GM20431 (cell line): ENCODE measurements at regions not wholly inside any gene's neighbourhood (a gene's known extent, or its start where the extent isn't known, plus 50 kb on each side); places are given as distances from the start of the nearest gene placed in this dataset.

ENCODE experiments used
- in situ Hi-C: fragments of 300-500 bp; cut with MseI, MboI; formaldehyde crosslinking; loops from one replicate; pipeline ENCODE4 v1.15.0; 2020; ENCODE audit warnings: low sequenced_read_pairs; ENCODE audit not compliant: unreplicated experiment

DNA sequence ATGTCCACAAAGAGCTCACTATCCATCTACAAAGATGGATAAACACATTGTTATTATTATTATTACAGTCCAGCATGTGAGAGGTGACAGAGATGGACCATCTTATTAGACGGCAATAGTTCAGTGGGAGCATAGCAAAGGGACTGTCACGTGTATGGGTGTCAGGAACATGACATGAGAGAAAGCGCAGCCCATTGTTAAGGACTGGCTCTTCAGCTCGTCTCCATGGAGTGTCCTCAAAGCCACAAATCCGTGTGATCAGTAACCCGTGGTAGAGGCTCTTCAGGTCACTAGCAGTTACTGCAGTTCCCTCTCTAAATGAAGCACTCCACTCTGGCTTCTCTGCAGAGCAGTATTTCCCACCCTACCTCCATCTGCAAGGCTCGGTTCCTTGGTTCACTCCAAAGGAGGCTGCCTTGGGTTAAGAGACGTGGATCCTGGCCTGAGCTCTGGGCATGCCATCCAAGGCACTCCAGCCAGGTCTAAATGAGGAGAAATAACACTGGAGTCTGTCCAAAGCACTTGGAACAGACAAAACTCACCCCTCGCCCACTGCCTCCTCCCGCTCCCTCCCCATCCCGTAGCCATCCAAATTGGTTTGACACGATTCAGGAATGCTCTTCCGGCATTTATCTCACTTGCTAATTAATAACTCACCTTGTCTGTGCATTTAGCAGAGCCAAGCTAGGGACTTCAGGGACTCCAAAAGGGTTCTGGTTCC lies 122.3 kb upstream of the WWC1 start:
- in situ Hi-C loops = no loop called here

GRCh38 chr5:168169791-168170190 lies 121.7 kb upstream of the WWC1 start:
- in situ Hi-C loops = no loop called here

DNA sequence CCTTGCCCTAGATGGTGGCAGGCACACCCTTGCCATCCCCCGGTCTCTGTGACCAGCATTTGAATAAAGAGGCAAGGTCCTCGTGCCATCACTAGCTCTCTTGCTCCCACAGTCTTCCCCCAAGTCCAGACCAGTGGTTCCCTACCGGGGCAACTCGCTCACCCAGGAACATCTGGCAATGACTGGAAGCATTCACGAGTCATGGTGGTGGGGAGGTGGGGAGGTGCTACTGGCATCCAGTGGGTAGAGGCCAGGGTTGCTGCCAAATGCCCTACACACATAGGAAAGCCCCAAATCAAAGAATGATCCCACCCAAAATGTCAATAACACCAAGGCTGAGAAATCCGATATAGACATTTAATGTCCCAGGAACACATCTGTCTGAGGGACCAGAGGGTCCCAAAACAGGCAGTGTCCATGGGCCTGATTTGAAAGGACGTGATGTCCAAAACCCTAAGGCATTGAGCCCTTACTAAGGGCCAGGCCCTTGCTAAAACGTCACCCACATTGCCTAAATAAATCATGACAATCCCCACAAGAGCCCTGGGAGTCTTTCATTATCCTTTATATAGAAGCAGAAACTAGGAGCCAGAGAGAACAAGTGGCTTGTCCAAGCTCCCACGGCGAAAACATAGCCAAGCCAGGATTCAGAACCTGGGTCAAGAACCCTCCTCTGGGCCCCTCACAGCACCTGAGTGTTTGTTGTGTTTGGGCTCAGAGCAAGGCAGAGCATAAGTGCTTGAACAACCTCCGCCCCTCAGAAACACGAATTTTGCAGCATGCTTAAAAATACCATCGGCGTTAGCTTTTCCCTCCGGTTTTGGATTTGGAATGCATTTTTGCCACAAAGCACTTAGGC lies 119.3 kb upstream of the WWC1 start:
- in situ Hi-C loops = no loop called here

- in situ Hi-C loops = no loop called here
Observed at GRCh38 chr5:168172760-168173223, 118.7 kb upstream of the WWC1 start.

- in situ Hi-C loops = no loop called here
Observed at GRCh38 chr5:168174376-168174775, 117.1 kb upstream of the WWC1 start.

GRCh38 chr5:168176251-168176650 lies 115.2 kb upstream of the WWC1 start:
- in situ Hi-C loops = no loop called here

- in situ Hi-C loops = no loop called here
Observed at GRCh38 chr5:168176941-168177340, 114.5 kb upstream of the WWC1 start.

GRCh38 chr5:168177831-168178450 lies 113.5 kb upstream of the WWC1 start:
- in situ Hi-C loops = no loop called here

GRCh38 chr5:168179192-168179593 lies 112.3 kb upstream of the WWC1 start:
- in situ Hi-C loops = no loop called here

DNA sequence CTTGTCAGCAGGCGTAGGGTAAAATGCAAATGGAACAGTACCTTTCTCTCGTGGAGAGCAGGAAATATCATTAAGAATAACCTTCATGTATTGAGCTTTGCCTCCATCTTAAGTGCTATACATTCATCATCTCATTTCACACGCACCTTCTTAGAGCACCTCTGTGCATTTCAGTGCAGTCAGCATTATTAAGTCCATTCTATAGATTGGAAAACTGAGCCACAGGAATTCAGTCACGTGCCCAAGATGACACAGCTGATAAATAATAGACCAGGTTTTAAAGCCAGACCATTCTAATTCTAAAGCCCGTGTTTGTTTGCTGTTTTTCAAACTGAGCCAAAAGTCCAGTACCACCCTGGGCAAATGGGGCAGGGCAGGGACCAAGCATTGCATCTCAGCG lies 109.2 kb upstream of the WWC1 start:
- in situ Hi-C loops = no loop called here

GRCh38 chr5:168184103-168184502 lies 107.3 kb upstream of the WWC1 start:
- in situ Hi-C loops = no loop called here

- in situ Hi-C loops = no loop called here
Observed at GRCh38 chr5:168186289-168187074, 105.0 kb upstream of the WWC1 start.

- in situ Hi-C loops = no loop called here
Observed at GRCh38 chr5:168187614-168188013, 103.8 kb upstream of the WWC1 start.

- in situ Hi-C loops = no loop called here
Observed at GRCh38 chr5:168188182-168188581, 103.3 kb upstream of the WWC1 start.

DNA sequence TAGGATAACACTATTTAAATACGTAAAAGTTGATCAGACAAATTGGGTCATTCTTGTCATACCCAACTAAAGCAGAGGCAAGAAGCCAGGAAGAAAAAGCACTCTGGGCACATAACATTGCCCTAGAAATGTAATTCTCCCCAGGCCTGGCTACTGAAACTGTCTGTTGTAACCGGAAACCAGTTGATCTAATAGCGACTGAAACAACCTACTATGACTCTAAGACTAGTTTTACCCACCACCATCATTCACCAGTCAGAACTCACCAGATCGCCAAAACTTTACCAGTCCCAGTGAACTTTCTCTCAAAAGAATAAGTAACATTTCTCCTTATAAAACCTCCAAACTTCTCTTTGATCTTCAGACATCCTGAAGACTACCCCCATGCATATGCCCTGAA lies 99.3 kb upstream of the WWC1 start:
- in situ Hi-C loops = no loop called here

GRCh38 chr5:168193493-168194250 lies 97.8 kb upstream of the WWC1 start:
- in situ Hi-C loops = no loop called here

GRCh38 chr5:168195110-168195509 lies 96.3 kb upstream of the WWC1 start:
- in situ Hi-C loops = no loop called here

- in situ Hi-C loops = no loop called here
Observed at GRCh38 chr5:168198359-168198758, 93.1 kb upstream of the WWC1 start.

DNA sequence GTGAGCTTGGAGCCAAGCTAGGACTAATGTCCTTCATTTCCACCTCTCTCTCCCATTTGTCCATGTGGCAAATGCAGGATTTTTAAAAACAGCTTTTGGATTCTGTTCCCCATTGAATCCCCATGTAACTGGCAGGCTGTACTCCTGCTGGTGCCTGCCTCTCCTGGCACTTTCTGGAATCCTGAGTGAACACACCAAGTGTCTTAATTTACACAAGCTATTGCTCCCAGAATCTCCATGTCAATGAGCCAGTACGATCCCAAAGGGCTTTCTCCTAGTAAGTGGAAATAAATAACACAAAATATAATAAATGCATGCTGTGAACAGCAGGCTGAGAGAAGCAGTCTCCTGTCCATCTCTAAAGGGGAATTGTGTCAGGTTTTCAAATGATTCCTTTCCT lies 88.4 kb upstream of the WWC1 start:
- in situ Hi-C loops = no loop called here

DNA sequence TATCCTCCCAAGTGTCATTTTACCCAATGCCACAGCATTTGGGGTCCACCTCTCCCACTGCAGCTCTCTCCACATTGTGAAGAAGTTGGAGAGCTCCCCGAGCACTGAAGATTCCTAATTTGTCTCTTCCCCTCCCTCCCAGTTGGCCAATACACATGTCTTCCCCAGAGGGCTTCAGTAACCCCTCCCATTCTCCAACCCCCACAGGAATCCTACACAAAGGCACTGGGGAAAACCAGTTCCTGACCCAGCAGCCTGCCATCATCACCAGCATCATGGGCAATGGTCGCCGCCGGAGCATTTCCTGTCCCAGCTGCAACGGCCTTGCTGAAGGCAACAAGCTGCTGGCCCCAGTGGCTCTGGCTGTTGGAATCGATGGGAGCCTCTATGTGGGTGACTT lies 87.3 kb upstream of the WWC1 start:
- in situ Hi-C loops = no loop called here
